ENCODE measurements at regions not wholly inside any gene's neighbourhood (a gene's known extent, or its start where the extent isn't known, plus 50 kb on each side); places are given as distances from the start of the nearest gene placed in this dataset.

GRCh38 chr14:37791384-37792036 is 196.1 kb downstream of the TTC6 start:
- H3K4me3 ChIP-seq (replicated peaks; ENCODE audit: low read depth, low read length), result no peak overlapping the region
- TF ChIP-seq CTCF (IDR thresholded peaks at IDR 0.05; ENCODE audit: low read depth, low read length, missing control alignments), result no peak
- no peak for DNase-seq (ENCODE audit: extremely low read depth, low read depth)

GRCh38 chr14:37792124-37792523 is 196.7 kb downstream of the TTC6 start:
- DNase-seq (ENCODE audit: extremely low read depth, low read depth), result no peak
- TF ChIP-seq CTCF (IDR thresholded peaks at IDR 0.05; ENCODE audit: low read depth, low read length, missing control alignments), result no peak

GRCh38 chr14:37796703-37797416 is 201.4 kb downstream of the TTC6 start:
- no peak for TF ChIP-seq CTCF (IDR thresholded peaks at IDR 0.05; ENCODE audit: low read depth, low read length, missing control alignments)
- no peak overlapping the region for H3K4me3 ChIP-seq (replicated peaks; ENCODE audit: low read depth, low read length)
- DNase-seq (ENCODE audit: extremely low read depth, low read depth), result no peak

More at GRCh38 chr14:37792124-37792523, 196.7 kb downstream of the TTC6 start:
- H3K4me3 ChIP-seq (replicated peaks; ENCODE audit: low read depth, low read length), result no peak overlapping the region

GRCh38 chr14:37797675-37798074 is 202.2 kb downstream of the TTC6 start:
- TF ChIP-seq CTCF (IDR thresholded peaks at IDR 0.05; ENCODE audit: low read depth, low read length, missing control alignments), result no peak
- DNase-seq (ENCODE audit: extremely low read depth, low read depth), result no peak
- H3K4me3 ChIP-seq (replicated peaks; ENCODE audit: low read depth, low read length), result no peak overlapping the region

GRCh38 chr14:37807722-37808121 is 212.3 kb downstream of the TTC6 start:
- no peak for DNase-seq (ENCODE audit: extremely low read depth, low read depth)
- TF ChIP-seq CTCF (IDR thresholded peaks at IDR 0.05; ENCODE audit: low read depth, low read length, missing control alignments), result no peak
- no peak overlapping the region for H3K4me3 ChIP-seq (replicated peaks; ENCODE audit: low read depth, low read length)

- TF ChIP-seq CTCF (IDR thresholded peaks at IDR 0.05; ENCODE audit: low read depth, low read length, missing control alignments), result no peak
- DNase-seq (ENCODE audit: extremely low read depth, low read depth), result no peak
- no peak overlapping the region for H3K4me3 ChIP-seq (replicated peaks; ENCODE audit: low read depth, low read length)
These were observed 214.8 kb downstream of the TTC6 start for GRCh38 chr14:37810094-37810801.

Measured in HFF-Myc (cell line).